H1 (cell line): ENCODE measurements at regions not wholly inside any gene's neighbourhood (a gene's known extent, or its start where the extent isn't known, plus 50 kb on each side); places are given as distances from the start of the nearest gene placed in this dataset.

ENCODE experiments used
- CTCF ChIA-PET: fragments of 300-600 bp; sonication (Branson Sonifier 250); formaldehyde crosslinking; loops from one replicate; lab custom pipeline; 2021; ENCODE audit not compliant: partially characterized antibody; lab: Charles Lee
- POLR2A ChIA-PET: fragments of 300-600 bp; sonication (Branson Sonifier 250); formaldehyde crosslinking; loops from one replicate; lab custom pipeline; 2021; ENCODE audit warnings: inconsistent platforms; ENCODE audit not compliant: partially characterized antibody; lab: Charles Lee
- DNase-seq, 2 experiments: peaks; one replicate each; pipeline versions ENCODE4 v3.0.0 to v3.0.0-alpha.2; 2010 to 2022; ENCODE audit warnings: low spot score in 2 of 2, low read depth in 1 of 2, mixed read lengths in 1 of 2
- FAIRE-seq: peaks from 2 replicates; lab custom pipeline; 2011; peaks lifted over from hg19 to GRCh38; lab: Jason Lieb, UNC
- H2AFZ ChIP-seq: 2 replicates; pipeline ENCODE4 v1.8.1; 2012; ENCODE audit warnings: low read length, inconsistent platforms
- H2AK5ac ChIP-seq: 2 replicates; pipeline ENCODE4 v1.6.1; 2013; ENCODE audit warnings: low read depth, low read length
- H2BK120ac ChIP-seq: replicated peaks from 2 replicates; pipeline ENCODE3; 2013; ENCODE audit warnings: low read depth, low read length, inconsistent platforms
- H2BK12ac ChIP-seq: 2 replicates; pipeline ENCODE4 v1.6.1; 2013; ENCODE audit warnings: low read depth, low read length
- H2BK15ac ChIP-seq: 2 replicates; pipeline ENCODE4 v1.6.1; 2013; ENCODE audit warnings: low read length
- H2BK20ac ChIP-seq: 2 replicates; pipeline ENCODE4 v1.6.1; 2013; ENCODE audit warnings: low read length
- H2BK5ac ChIP-seq: 2 replicates; pipeline ENCODE4 v1.6.1; 2013; ENCODE audit warnings: low read depth, low read length
- H3K14ac ChIP-seq: 2 replicates; pipeline ENCODE4 v1.6.1; 2013; ENCODE audit warnings: inconsistent platforms; ENCODE audit not compliant: insufficient read length
- H3K18ac ChIP-seq: 2 replicates; pipeline ENCODE4 v1.6.1; 2013; ENCODE audit warnings: low read length; ENCODE audit errors: extremely low read depth
- H3K23ac ChIP-seq: 2 replicates; pipeline ENCODE4 v1.6.1; 2013; ENCODE audit warnings: inconsistent platforms; ENCODE audit not compliant: insufficient read length
- H3K23me2 ChIP-seq: 2 replicates; pipeline ENCODE4 v1.6.1; 2013; ENCODE audit warnings: low read depth, low read length
- H3K27ac ChIP-seq: 2 replicates; pipeline ENCODE4 v1.6.1; 2011; ENCODE audit warnings: low read depth, low read length, inconsistent platforms
- H3K27me3 ChIP-seq, 4 experiments: replicated peaks in 1 of 4; 1 replicate in 1 of 4; 2 replicates in 3 of 4; pipeline versions ENCODE4 v1.6.1 to v1.8.1; 2011 to 2013; ENCODE audit warnings: low read length in 3 of 4, mild to moderate bottlenecking in 3 of 4, inconsistent platforms in 2 of 4, mixed read lengths in 2 of 4, moderate library complexity in 1 of 4; ENCODE audit not compliant: control insufficient read depth in 3 of 4, insufficient read depth in 3 of 4; ENCODE audit errors: extremely low read depth in 1 of 4
- H3K36me3 ChIP-seq, 4 experiments: 2 replicates each; pipeline versions ENCODE4 v1.6.1 to v1.8.1; 2011 to 2013; ENCODE audit warnings: mild to moderate bottlenecking in 4 of 4, low read length in 3 of 4, moderate library complexity in 2 of 4, control low read depth in 1 of 4, inconsistent platforms in 1 of 4; ENCODE audit not compliant: insufficient read depth in 4 of 4, control insufficient read depth in 2 of 4
- H3K4ac ChIP-seq: replicated peaks from 2 replicates; pipeline ENCODE3; 2013; ENCODE audit warnings: low read length, low read depth, mixed read lengths, inconsistent platforms; ENCODE audit not compliant: insufficient read length
- H3K4me1 ChIP-seq, 4 experiments: replicated peaks in 1 of 4; 1 replicate in 1 of 4; 2 replicates in 3 of 4; pipeline versions ENCODE4 v1.6.1 to v1.8.1; 2011 to 2013; ENCODE audit warnings: low read length in 3 of 4, inconsistent platforms in 2 of 4, mixed read lengths in 1 of 4; ENCODE audit not compliant: insufficient read depth in 4 of 4, control insufficient read depth in 3 of 4
- H3K4me2 ChIP-seq, 2 experiments: 2 replicates each; pipeline versions ENCODE4 v1.6.1 to v1.8.1; 2011 to 2013; ENCODE audit warnings: low read depth in 2 of 2, low read length in 2 of 2, control low read depth in 1 of 2, inconsistent platforms in 1 of 2, mild to moderate bottlenecking in 1 of 2; ENCODE audit not compliant: insufficient read depth in 1 of 2
- H3K4me3 ChIP-seq, 4 experiments: fragments of 200-600, 300-600 bp in 1 of 4; sonication (generic), shearing (Covaris generic), sonication (Bioruptor Twin) in 1 of 4; 2 replicates each; pipeline versions ENCODE4 v1.5.1 to v1.8.1; 2011 to 2016; ENCODE audit warnings: low read length in 4 of 4, low read depth in 3 of 4, control low read depth in 2 of 4, inconsistent platforms in 2 of 4, mild to moderate bottlenecking in 2 of 4, mixed read lengths in 1 of 4, moderate library complexity in 1 of 4; ENCODE audit not compliant: insufficient read depth in 2 of 4; ENCODE audit errors: extremely low read depth in 1 of 4
- H3K56ac ChIP-seq: replicated peaks from 2 replicates; pipeline ENCODE3; 2013; ENCODE audit warnings: low read depth, mild to moderate bottlenecking, mixed read lengths, low read length, inconsistent platforms; ENCODE audit not compliant: insufficient read length
- H3K79me1 ChIP-seq: 2 replicates; pipeline ENCODE4 v1.6.1; 2013; ENCODE audit warnings: low read depth, low read length, control low read depth
- H3K79me2 ChIP-seq, 2 experiments: 2 replicates each; pipeline versions ENCODE4 v1.6.1 to v1.8.1; 2012 to 2013; ENCODE audit warnings: low read length in 2 of 2, mild to moderate bottlenecking in 2 of 2, inconsistent platforms in 1 of 2; ENCODE audit not compliant: insufficient read depth in 2 of 2, control insufficient read depth in 1 of 2
- H3K9ac ChIP-seq, 4 experiments: replicated peaks in 1 of 4; 1 replicate in 1 of 4; 2 replicates in 3 of 4; pipeline versions ENCODE4 v1.6.1 to v1.8.1; 2011 to 2013; ENCODE audit warnings: low read depth in 3 of 4, low read length in 3 of 4, control low read depth in 2 of 4, mild to moderate bottlenecking in 2 of 4, moderate library complexity in 2 of 4, inconsistent platforms in 1 of 4; ENCODE audit errors: extremely low read depth in 1 of 4
- H3K9me3 ChIP-seq, 2 experiments: 2 replicates each; pipeline versions ENCODE4 v1.6.1 to v1.8.1; 2012 to 2013; ENCODE audit warnings: mild to moderate bottlenecking in 2 of 2, moderate library complexity in 2 of 2, control low read depth in 1 of 2, inconsistent platforms in 1 of 2, low read depth in 1 of 2, low read length in 1 of 2, mixed read lengths in 1 of 2; ENCODE audit not compliant: insufficient read depth in 2 of 2
- H4K20me1 ChIP-seq, 2 experiments: replicated peaks in 1 of 2; 2 replicates each; pipeline versions ENCODE3 to v1.8.1; 2011 to 2013; ENCODE audit warnings: inconsistent platforms in 2 of 2, low read length in 2 of 2, mild to moderate bottlenecking in 1 of 2; ENCODE audit not compliant: insufficient read depth in 2 of 2, control insufficient read depth in 1 of 2
- H4K5ac ChIP-seq: 2 replicates; pipeline ENCODE4 v1.6.1; 2013; ENCODE audit warnings: low read length, low read depth, mixed read lengths, inconsistent platforms; ENCODE audit not compliant: insufficient read length
- H4K8ac ChIP-seq: 2 replicates; pipeline ENCODE4 v1.8.0; 2013; ENCODE audit warnings: mild to moderate bottlenecking, moderate library complexity, low read length, inconsistent platforms; ENCODE audit not compliant: insufficient read depth; ENCODE audit errors: extremely low read depth
- H4K91ac ChIP-seq: replicated peaks from 2 replicates; pipeline ENCODE3; 2013; ENCODE audit warnings: low read length, mixed read lengths, inconsistent platforms; ENCODE audit not compliant: insufficient read length
- CHD7 ChIP-seq: fragments of 300-600 bp; sonication (generic); IDR thresholded peaks from 2 replicates; pipeline ENCODE4 v1.7.1; 2012; ENCODE audit warnings: low read length, moderate library complexity, mild to moderate bottlenecking, inconsistent platforms; ENCODE audit not compliant: insufficient replicate concordance
- WGBS, 2 experiments: shearing (Covaris generic) in 1 of 2; methylation state at CpG; one replicate each; pipeline versions ENCODE4 v1.1.6 to v1.1.7; 2013 to 2015; ENCODE audit warnings: low lambda C conversion rate in 2 of 2, mixed read lengths in 2 of 2, inconsistent platforms in 1 of 2, low coverage in 1 of 2, missing lambda C conversion rate in 1 of 2; ENCODE audit not compliant: insufficient replicate concordance in 2 of 2, insufficient coverage in 1 of 2, insufficient read length in 1 of 2; ENCODE audit errors: extremely low coverage in 1 of 2, missing lambda C conversion rate in 1 of 2; 5-methylcytosine and 5-hydroxymethylcytosine counted together

DNA sequence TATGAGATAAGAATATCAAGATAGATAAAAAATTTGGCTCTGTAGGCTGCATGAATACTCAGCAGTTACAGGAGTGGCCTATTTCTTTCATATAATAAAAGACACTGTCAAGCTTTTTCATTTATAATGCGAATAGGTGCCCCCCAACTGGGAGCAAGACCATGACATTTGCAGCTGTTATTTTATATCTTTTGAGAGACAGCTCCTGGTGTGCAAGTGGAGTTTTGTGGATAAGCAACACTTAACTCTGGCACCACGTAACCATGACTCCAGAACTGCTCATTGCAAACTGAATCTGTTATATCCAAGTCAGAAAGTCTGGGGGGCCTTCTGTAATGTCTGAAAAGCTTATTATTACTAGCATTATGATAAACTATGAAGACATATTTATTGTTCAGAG lies 1372.4 kb downstream of the C4orf33 start:
- no peak overlapping the region for H2AK5ac ChIP-seq
- no peak for TF ChIP-seq CHD7

More for the DNA sequence above, 1372.4 kb downstream of the C4orf33 start:
- H2BK5ac ChIP-seq: no peak overlapping the region
- ChIA-PET POLR2A (no interaction called here), CTCF (interaction anchor here (0.6 kb wide), 1 partner anchor 289 kb away, joined by 3 read pairs; no protein-coding TSS in a partner anchor)
- no peak overlapping the region for H4K5ac ChIP-seq
- H3K4ac ChIP-seq: no peak overlapping the region
- H3K4me2 ChIP-seq: no peak overlapping the region
- H3K9me3 ChIP-seq: no peaks in the 10 kb centered on the region
- H3K79me2 ChIP-seq: no peaks in the 10 kb centered on the region
- FAIRE-seq (no peak), DNase-seq (no peak)
- no peak overlapping the region for H4K8ac ChIP-seq
- no peak overlapping the region for H2BK20ac ChIP-seq
- no peaks in the 10 kb centered on the region for H3K79me1 ChIP-seq
- H2BK15ac ChIP-seq: no peak overlapping the region
- no peaks in the 10 kb centered on the region for H3K4me1 ChIP-seq
- H3K27me3 ChIP-seq: no peaks in the 10 kb centered on the region
- no peak overlapping the region for H3K4me3 ChIP-seq
- 91% methylated on average over 2 of the region's 2 CpGs; no CpG with 5 or more reads in 1 of the 2 experiments for WGBS, 2 experiments
- no peak overlapping the region for H3K9ac ChIP-seq
- H3K27ac ChIP-seq: no peak overlapping the region
- no peaks in the 10 kb centered on the region for H4K20me1 ChIP-seq
- H2AFZ ChIP-seq: no peak overlapping the region
- no peak overlapping the region for H3K56ac ChIP-seq
- H2BK12ac ChIP-seq: no peak overlapping the region
- no peaks in the 10 kb centered on the region; the same call in 1 of the 2 replicates for H3K23me2 ChIP-seq
- H2BK120ac ChIP-seq: no peak overlapping the region
- H3K23ac ChIP-seq: no peak overlapping the region
- H3K14ac ChIP-seq: no peak overlapping the region
- no peak overlapping the region for H4K91ac ChIP-seq
- H3K18ac ChIP-seq: no peak overlapping the region
- H3K36me3 ChIP-seq: no peaks in the 10 kb centered on the region
